HPDE6-E6E7 (cell line): ENCODE measurements at regions not wholly inside any gene's neighbourhood (a gene's known extent, or its start where the extent isn't known, plus 50 kb on each side); places are given as distances from the start of the nearest gene placed in this dataset.

ENCODE experiments used
- DNase-seq: peaks from one replicate; pipeline ENCODE4 v3.0.0; 2011; ENCODE audit warnings: missing footprints; ENCODE audit errors: extremely low spot score

DNA sequence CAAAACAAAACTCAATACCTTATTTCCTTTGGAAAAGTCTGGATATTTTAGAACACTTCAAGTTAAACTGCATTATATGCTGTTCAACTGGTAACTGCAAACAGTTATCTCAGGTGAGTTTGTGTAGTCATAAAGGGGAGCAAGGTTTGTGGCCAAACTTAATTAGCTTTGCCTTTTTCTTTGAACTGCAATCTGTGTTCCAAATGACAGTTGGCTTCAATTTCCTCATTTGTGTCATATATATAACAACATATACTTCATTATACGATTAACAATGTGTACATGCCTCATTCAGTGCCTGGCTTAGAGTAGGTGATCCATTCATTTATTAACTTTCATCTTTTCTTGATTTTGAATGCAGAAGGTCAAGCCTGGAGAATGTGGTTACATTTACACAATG lies 55.8 kb downstream of the KCNE4 start:
- no peak for DNase-seq

- no peak for DNase-seq
Measured at GRCh38 chr2:223108351-223109050, 56.5 kb downstream of the KCNE4 start.

GRCh38 chr2:223109341-223109740 lies 57.4 kb downstream of the KCNE4 start:
- no peak for DNase-seq

DNA sequence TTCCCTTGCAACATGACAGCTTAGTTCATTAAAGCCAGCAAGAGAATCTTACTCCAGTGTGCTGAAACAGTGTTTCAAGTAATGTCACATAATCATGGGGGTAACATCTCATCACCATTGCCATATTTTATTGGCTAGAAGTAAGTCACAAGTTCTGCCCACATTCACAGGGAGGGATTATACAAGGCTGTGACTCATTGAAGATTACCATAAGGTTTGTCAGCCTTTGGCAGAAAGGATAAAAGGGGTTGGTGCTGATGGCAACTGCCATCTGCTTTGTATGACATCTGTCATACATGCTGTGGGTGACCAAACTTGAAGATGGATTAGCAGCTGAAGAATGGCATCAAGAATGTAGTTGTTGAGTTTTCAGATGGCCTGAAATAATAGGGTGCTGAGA lies 61.2 kb downstream of the KCNE4 start:
- no peak for DNase-seq

DNA sequence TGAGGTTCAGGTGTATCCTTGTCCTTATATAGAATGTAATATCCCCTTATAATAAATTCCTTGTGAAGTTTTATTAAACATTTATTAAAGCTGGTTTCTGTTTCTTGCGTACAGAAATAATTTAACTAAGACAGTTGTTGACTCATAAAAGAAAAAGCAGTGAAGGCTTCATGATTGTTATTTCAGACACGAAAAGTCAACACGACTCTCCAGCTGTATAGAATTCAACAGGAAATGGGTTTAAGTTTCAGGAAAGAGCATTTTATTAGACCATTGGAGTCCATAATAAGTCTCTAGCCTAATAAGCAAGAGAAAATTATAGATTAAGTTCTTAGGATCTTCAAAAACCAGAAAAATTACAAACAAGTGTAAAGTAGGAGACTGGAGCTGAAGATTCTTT lies 62.2 kb downstream of the KCNE4 start:
- no peak for DNase-seq

- no peak for DNase-seq
Measured at GRCh38 chr2:223114917-223115316, 62.9 kb downstream of the KCNE4 start.

GRCh38 chr2:223117533-223117932 lies 65.5 kb downstream of the KCNE4 start:
- no peak for DNase-seq

GRCh38 chr2:223121283-223121682 lies 69.3 kb downstream of the KCNE4 start:
- DNase-seq, result no peak

DNA sequence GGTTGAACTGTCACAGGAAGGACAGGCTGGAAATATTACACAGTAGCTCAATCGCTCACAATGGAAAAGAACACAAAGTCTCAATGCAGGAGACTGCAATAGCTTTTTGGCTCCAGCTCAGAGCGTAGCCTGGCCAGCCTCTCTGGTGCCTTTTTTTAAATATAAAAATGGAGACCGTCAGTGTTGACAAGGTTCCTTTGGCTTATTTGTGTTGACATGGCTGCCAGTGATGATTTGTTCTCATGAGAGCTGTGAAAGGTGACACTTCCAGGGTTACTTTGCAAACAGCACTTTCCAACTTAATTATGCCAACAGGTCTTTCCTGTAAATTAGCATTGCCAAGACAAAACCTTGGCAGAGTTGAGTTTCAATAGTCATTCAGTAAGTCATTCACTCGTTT lies 70.8 kb downstream of the KCNE4 start:
- no peak for DNase-seq

GRCh38 chr2:223123855-223124610 lies 72.0 kb downstream of the KCNE4 start:
- DNase-seq, result no peak

GRCh38 chr2:223141606-223142005 lies 89.6 kb downstream of the KCNE4 start:
- DNase-seq, result no peak

GRCh38 chr2:223142118-223142517 lies 90.1 kb downstream of the KCNE4 start:
- no peak for DNase-seq

DNA sequence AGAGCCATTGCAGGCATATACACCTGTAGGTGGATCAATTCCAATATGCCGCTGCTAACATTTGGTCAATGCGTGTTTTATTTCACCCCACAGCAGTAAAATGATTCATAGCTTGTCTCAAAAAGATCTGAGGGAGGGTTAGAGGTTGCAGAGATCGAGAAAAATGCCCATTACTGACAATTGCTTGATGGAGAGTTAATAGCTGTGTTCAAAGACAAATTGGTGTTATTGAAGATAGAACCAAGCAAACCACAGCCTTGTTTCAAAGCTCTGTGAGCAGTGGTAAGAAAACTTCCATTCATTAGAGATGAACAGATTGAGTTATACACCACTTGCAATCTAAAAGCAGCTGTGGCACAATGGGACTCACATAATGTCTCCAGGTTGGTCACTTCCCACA lies 95.4 kb downstream of the KCNE4 start:
- no peak for DNase-seq

DNA sequence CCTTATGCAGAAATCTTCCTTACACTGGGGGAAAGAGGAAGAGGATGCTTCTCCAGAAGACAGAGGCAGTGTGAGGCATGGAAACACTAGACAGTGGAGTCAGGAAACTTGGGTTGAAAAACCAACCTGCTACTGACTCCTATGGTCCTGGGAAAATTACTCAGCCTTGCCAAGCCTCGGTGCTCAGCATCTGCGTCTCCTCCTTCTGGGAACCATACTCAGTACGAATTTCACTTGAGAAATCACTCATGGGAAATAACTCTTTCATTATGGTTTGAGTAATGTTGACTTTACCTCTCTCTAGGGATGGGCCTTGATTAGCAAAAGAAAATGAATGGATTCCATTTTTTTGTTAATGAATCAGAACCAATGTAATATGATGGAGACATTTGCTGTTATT lies 96.5 kb downstream of the KCNE4 start:
- no peak for DNase-seq

- no peak for DNase-seq
Measured at GRCh38 chr2:223155956-223156355, 104.0 kb downstream of the KCNE4 start.

DNA sequence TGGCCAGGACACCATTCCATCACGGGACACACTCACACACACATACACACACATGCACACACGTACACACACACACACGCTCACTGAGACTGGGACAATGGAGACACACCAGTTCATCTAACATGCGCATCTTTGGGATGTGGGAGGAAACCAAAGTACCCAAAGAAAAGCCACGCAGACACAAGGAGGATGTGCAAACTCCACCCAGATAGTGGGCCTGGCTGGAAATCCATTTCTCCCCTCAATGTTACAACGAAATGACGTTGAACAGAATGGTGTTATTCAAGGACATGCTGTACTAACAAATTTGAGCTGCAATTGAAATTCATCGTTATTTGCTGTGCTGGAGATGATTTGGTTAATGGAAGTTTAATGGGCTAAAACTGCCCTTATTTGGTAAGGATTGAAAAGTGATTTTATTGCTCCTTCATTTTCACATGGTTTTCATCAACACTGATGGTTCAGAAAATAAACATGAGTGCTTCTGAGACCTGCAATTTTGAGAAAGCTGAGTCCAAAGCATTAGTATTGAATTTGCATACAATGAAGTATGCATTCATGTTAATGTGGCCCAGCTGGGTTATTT lies 110.0 kb downstream of the KCNE4 start:
- no peak for DNase-seq

DNA sequence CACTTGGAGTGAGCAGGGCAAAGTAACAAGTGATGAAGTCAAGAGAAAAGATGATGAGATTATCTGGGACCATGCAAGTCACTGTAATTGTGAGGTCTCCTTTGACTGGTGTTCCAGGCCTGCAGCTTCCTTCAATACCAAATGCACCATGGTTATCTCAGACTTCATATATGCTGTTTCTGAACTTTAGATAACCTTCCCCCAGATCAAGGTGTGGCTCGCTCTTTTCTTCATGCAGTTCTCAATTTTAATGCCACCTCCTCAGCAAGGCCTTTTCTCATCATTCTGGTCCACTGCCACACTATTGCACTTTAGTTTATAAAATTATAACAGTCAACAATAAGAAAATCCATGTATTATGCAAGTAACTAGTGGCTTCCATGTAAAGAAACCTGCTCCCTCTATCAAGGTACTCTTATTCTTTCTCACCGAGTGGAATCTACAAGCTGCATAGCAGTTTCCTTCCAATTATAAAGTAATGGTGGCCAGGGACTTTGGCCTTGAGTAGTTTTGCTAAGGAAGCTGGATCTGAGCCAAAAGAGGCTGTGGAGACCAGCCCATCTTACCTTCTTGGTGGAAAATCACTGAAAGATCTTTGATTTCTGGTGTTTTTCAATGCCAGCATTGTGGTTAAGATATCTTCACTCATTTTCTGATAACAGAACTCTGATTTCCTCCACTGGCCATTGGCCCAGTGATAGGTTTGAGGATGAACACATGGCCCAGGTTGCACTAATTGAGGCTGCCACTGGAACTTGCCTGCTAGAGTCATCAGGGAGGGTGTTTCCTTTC lies 113.6 kb downstream of the KCNE4 start:
- no peak for DNase-seq

DNA sequence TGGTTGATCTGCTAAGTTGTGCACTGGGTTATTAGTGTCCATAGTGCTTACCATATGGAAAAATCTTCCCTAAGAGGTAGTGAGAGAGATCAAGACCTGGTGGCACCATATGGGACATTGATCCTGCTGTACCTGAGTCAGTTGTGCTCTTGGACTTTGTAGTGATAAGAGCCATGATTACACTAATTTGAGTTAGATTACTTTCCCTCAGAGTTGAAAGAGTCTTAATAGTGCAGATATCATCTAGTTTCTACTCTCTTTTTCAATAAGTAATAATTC lies 114.2 kb downstream of the KCNE4 start:
- no peak for DNase-seq

DNA sequence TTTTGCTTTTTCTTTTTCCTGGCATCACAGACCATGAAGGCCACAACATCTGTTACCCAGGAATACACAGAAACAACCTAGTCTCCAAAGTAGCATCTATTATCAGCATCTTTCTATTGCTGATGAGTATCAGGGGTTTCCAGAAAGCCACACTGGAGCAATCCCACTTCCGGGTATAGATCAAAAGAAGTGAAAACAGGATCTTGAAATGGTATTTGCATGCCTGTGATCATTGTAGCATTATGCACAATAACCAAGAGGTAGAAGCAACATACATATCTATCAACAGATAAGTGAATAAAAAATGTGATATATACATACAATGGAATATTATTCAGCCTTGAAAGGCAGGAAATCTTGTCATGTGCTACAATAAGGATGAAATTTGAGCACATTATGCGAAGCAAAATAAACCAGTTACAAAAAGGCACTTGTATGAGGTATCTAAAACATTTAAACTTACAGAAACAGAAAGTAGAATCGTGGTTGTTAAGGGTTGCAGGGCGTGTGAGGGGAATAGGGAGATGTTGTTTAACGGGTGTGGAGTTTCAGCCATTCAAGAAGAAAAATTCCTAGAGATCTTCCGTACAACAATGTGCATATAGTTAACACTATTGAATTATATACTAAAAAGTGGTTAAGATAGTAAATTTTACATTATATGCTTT lies 115.1 kb downstream of the KCNE4 start:
- DNase-seq, result no peak

DNA sequence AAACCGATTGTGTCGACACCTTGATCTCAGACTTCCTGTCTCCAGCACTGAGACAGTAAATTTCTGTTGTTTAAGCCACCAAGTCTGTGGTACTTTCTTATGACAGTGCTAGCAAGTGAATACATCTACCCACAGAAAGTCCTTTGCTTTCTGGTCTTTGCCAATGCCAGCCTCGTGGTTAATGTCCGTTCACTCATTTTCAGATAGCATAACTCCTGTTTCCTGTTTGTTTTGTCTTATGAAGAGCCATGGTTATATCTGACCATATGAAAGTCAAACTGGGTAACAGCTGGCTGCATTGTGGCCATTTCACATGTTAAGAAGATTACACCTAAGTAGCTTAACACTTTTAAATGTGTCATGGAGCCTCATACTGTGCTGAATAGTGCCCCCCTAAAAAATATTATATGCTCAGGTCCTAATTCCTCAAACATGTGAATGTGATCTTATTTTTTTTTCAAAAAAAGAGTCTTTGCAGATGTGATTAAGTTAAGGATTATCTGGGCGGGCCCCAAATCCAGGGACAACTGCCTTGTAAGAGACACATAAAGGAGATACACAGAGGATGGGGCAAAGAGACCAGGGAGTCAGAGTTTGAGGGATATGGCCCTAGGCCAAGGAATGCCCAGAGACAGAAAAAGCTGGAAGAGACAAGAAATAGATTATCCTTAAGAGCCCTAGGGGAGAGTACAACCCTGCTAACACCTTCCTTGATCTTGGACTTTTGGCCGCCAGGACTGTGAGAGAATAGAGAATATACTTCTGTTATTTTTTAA lies 118.0 kb downstream of the KCNE4 start:
- DNase-seq, result no peak

DNA sequence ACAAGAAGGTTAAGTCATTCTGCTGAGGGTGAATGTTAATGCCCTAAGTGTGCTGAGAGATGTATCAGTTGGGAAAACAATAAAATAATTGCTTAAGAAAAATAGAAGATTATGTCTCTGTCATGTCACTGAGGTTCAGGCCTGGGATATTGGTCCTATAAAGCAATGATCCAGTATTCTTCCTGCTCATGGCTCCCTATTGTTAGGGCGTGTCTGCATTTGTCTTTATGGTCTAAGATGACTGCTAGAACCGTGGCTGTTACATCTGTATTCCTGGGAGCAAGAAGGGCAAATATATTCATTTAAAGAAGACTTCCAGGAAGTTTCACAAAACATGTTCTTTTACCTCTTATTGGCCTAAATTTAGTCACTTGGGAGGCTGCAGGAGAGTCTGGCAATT lies 125.0 kb downstream of the KCNE4 start:
- DNase-seq, result no peak
